Testis (tissue), 2 donors: ENCODE measurements at regions not wholly inside any gene's neighbourhood (a gene's known extent, or its start where the extent isn't known, plus 50 kb on each side); places are given as distances from the start of the nearest gene placed in this dataset.
"Not testable (repeated sequence)": the region's sequence is repeated elsewhere in the genome, so short reads cannot be mapped to it uniquely, and the experiment has no call there.

Experiments used
- DNase-seq: peaks from one replicate; pipeline ENCODE4 v3.0.0-alpha.2; 2019
- H3K27ac ChIP-seq, 2 donors: fragments of 200-600 bp; sonication (generic); one replicate each; pipeline ENCODE4 v1.5.1; 2019
- H3K27me3 ChIP-seq: fragments of 200-600 bp; sonication (generic); one replicate; pipeline ENCODE4 v1.5.1; 2019
- H3K36me3 ChIP-seq: fragments of 200-600 bp; sonication (generic); one replicate; pipeline ENCODE4 v1.5.1; 2017; ENCODE audit warnings: low read depth; ENCODE audit errors: missing control alignments
- H3K4me1 ChIP-seq: fragments of 200-600 bp; sonication (generic); one replicate; pipeline ENCODE4 v1.5.1; 2019
- H3K4me3 ChIP-seq, 2 donors: fragments of 200-600 bp; sonication (generic); one replicate each; pipeline ENCODE4 v1.5.1; 2017 to 2019
- H3K9me3 ChIP-seq: fragments of 200-600 bp; sonication (generic); one replicate; pipeline ENCODE4 v1.5.1; 2017
- POLR2A ChIP-seq: fragments of 450-650 bp; IDR thresholded peaks from one replicate; pipeline ENCODE4 v1.6.1; 2017; ENCODE audit warnings: antibody characterized with exemption, mild to moderate bottlenecking, moderate library complexity
- WGBS, 2 donors: methylation state at CpG; one replicate each; pipeline ENCODE4 v1.1.5; 2018; 5-methylcytosine and 5-hydroxymethylcytosine counted together
- intact Hi-C: fragments of 100-400 bp; cut with DNase I; formaldehyde crosslinking; loops from one replicate; pipeline ENCODE4 v1.15.1; 2023; ENCODE audit warnings: low total_unique reads
- TF ChIP-seq, protein P1 (sequence below), 3 experiments: fragments of 450-650 bp in 2 of 3; fragments of 200-600 bp in 1 of 3; sonication (generic) in 1 of 3; IDR thresholded peaks; one replicate each; pipeline ENCODE4 v1.5.1; 2016 to 2019; ENCODE audit warnings: antibody characterized with exemption in 3 of 3, mild to moderate bottlenecking in 2 of 3, moderate library complexity in 1 of 3

DNA sequence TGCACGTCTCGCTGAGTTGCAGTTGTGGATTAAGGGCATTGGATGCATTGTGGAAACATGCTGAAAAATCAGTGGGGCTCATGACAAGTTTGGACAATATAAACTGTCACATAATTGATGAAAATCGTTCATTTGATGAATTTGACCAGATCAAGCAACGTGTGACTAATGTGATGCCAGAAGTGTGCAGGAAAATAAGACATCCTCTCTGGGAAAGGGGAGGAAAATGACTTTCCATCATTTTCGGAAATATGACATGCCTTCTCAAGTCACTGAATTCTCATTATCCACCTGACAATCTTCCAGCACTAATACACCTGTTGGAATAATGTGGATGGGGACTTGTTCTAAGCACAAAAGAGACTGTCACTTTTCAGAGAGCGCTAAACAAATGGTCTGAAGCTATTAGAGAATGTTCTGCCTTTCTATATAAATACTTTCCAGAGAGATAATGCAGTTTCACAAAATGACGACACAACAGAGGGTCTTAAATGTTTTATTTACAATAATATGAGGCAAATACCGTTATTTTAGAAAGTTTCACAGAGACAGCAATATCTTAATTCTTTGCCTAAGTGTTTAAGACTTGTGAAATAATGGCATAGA lies 1741.9 kb upstream of the RAG2 start:
- Histone ChIP-seq H3K4me3 (no peak overlapping the region), H3K36me3 (no peaks in the 10 kb centered on the region), H3K27me3 (no peaks in the 10 kb centered on the region), H3K4me1 (no peaks in the 10 kb centered on the region), H3K27ac (no peak overlapping the region), H3K9me3 (no peaks in the 10 kb centered on the region)
- intact Hi-C loops = no loop called here
- no peak for DNase-seq
- 85 to 88% methylated on average over 8 of the region's 8 CpGs for WGBS, 2 donors
- no peak for TF ChIP-seq POLR2A
- TF ChIP-seq, protein P1, sequence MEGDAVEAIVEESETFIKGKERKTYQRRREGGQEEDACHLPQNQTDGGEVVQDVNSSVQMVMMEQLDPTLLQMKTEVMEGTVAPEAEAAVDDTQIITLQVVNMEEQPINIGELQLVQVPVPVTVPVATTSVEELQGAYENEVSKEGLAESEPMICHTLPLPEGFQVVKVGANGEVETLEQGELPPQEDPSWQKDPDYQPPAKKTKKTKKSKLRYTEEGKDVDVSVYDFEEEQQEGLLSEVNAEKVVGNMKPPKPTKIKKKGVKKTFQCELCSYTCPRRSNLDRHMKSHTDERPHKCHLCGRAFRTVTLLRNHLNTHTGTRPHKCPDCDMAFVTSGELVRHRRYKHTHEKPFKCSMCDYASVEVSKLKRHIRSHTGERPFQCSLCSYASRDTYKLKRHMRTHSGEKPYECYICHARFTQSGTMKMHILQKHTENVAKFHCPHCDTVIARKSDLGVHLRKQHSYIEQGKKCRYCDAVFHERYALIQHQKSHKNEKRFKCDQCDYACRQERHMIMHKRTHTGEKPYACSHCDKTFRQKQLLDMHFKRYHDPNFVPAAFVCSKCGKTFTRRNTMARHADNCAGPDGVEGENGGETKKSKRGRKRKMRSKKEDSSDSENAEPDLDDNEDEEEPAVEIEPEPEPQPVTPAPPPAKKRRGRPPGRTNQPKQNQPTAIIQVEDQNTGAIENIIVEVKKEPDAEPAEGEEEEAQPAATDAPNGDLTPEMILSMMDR (IDR thresholded peaks at IDR 0.05) = no peak

DNA sequence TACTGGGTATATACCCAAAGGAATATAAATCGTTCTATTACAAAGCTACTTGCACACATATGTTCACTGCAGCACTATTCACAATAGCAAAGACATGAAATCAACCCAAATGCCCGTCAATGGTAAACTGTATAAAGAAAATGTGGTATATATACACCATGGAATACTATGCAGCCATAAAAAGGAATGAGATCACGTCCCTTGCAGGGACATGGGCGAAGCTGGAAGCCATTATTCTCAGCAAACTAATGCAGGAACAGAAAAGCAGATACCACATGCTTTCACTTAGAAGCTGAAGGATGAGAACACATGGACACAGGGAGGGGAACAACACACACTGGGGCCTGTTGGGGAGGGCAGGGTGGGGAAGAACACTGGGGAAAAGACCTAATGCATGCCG lies 1740.0 kb upstream of the RAG2 start:
- H3K4me1 ChIP-seq, H3K4me3 ChIP-seq, intact Hi-C loops, H3K27me3 ChIP-seq, H3K9me3 ChIP-seq, H3K36me3 ChIP-seq, H3K27ac ChIP-seq, DNase-seq: not testable (repeated sequence)
- 85 to 88% methylated on average over 5 of the region's 5 CpGs for whole genome bisulfite sequencing, 2 donors

DNA sequence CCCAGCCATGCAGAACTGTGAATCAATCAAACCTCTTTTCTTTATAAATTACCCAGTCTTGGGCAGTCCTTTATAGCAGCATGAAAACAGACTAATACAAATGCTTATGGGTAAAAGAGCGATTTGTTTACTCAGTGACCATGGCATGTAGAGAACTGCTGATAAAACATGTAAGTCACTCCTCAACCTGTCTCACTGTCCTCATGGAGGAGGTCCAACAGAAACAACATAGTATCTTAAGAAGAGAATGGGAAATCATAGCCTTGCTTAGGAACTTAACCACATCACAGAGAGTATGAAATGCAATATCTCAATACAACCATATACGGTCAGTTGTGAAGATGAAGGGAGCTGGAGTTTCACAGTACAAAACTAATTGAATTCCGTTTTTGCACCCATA lies 1734.0 kb upstream of the RAG2 start:
- H3K4me1 ChIP-seq = no peaks in the 10 kb centered on the region
- H3K27ac ChIP-seq = no peak overlapping the region
- H3K9me3 ChIP-seq = no peaks in the 10 kb centered on the region
- intact Hi-C loops = no loop called here
- 86 to 95% methylated on average over 3 of the region's 3 CpGs for WGBS, 2 donors
- no peaks in the 10 kb centered on the region for H3K27me3 ChIP-seq
- no peaks in the 10 kb centered on the region for H3K36me3 ChIP-seq
- H3K4me3 ChIP-seq = no peak overlapping the region
- no peak for TF ChIP-seq POLR2A
- DNase-seq = no peak

DNA sequence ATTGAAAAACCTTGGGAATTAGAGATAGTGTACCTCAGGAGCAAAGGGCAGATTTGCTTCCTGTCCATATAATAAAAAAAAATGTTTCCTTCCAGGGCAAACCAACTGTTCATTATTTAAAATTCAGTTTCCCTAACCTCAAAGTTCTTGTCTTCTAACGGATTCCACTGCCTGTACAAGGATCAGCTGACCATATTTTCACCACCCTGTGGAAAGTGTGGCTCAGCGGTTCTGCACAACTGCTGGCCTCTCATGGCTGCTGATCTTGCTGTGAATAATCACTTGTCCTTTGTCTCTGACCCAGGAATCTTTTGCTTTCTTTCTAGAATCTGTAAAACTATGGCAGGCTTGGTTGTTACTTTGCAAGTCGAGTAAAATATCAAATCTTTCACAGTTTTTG lies 1732.5 kb upstream of the RAG2 start:
- 76 to 84% methylated on average over 3 of the region's 3 CpGs for WGBS, 2 donors
- Histone ChIP-seq H3K4me3 (no peak overlapping the region), H3K27me3 (no peaks in the 10 kb centered on the region), H3K36me3 (no peaks in the 10 kb centered on the region), H3K4me1 (no peaks in the 10 kb centered on the region), H3K9me3 (no peaks in the 10 kb centered on the region), H3K27ac (no peak overlapping the region)
- no peak for DNase-seq
- TF ChIP-seq, protein P1 (IDR thresholded peaks at IDR 0.05) = no peak
- no peak for TF ChIP-seq POLR2A
- intact Hi-C loops = no loop called here

DNA sequence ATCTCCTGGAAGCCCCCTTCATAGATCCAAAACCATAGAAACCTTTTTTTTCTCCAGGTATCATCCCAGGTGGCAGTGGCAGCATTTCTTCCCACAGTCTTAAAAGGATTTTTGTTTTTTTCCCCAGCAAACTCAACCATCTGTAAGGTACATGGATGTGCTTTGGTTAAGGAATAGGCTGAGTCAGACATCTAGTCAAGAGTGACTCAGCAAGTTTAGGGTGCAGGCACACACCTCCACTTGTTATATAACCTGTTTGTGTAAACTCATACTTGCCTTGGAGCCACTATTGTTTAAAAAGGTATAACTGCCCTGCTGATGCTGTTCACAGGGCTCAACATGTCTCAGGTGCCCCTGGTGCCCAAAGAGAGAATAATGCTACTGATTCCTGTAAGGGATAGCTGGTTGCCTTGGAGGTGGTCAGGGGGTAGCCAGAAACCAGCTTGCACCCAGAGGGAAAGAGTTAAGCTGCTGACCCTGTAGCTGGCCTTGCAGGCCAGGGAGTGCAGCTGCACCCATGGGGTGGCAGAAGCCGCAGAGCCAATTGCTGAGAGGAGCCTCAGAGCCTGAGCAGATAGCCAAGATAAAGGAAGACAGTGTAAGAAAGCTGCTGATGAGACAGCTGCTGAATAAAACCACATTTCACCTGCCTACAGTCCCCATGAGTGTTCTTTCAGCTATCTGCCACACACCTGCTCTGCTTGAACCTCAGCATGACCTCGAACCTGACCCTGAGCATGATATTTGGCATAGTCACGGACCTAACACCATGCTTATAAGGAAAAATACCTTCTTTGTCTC lies 1726.1 kb upstream of the RAG2 start:
- H3K4me1 ChIP-seq = no peaks in the 10 kb centered on the region
- H3K27ac ChIP-seq = no peak overlapping the region
- TF ChIP-seq POLR2A = no peak
- TF ChIP-seq, protein P1 (IDR thresholded peaks at IDR 0.05) = no peak
- no peaks in the 10 kb centered on the region for H3K27me3 ChIP-seq
- WGBS, 2 donors = 55 to 57% methylated on average over 3 of the region's 3 CpGs
- intact Hi-C loops = no loop called here
- DNase-seq = no peak
- H3K9me3 ChIP-seq = no peaks in the 10 kb centered on the region
- H3K36me3 ChIP-seq = no peaks in the 10 kb centered on the region
- no peak overlapping the region for H3K4me3 ChIP-seq

DNA sequence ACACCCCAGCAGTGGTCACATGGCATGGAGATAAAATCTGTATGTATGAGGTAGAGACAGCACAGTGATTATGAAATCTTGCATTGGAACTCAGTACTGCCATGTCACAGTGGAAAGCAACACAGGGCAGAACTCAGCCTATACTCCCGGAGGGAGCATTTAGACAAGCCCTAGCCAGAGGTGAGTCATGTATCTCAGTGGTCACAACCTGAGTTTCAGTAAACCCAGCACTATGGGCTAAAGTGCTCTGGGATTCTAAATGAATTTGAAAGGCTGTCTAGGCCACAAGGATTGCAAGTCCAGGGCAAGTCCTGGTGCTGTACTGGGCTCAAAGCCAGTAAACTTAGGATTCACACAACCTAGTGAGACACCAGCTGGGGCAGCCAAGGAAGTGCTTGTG lies 1717.1 kb upstream of the RAG2 start:
- no peaks in the 10 kb centered on the region for H3K27me3 ChIP-seq
- no peak overlapping the region for H3K4me3 ChIP-seq
- intact Hi-C loops = no loop called here
- no peak overlapping the region for H3K27ac ChIP-seq
- H3K36me3 ChIP-seq = no peaks in the 10 kb centered on the region
- no peak for DNase-seq
- WGBS, 2 donors = 94 to 100% methylated on average over 1 of the region's 1 CpG
- no peak for TF ChIP-seq POLR2A
- no peaks in the 10 kb centered on the region for H3K9me3 ChIP-seq
- no peaks in the 10 kb centered on the region for H3K4me1 ChIP-seq
